ENCODE measurements at regions not wholly inside any gene's neighbourhood (a gene's known extent, or its start where the extent isn't known, plus 50 kb on each side); places are given as distances from the start of the nearest gene placed in this dataset.
"Not testable (repeated sequence)": the region's sequence is repeated elsewhere in the genome, so short reads cannot be mapped to it uniquely, and the experiment has no call there.

DNA sequence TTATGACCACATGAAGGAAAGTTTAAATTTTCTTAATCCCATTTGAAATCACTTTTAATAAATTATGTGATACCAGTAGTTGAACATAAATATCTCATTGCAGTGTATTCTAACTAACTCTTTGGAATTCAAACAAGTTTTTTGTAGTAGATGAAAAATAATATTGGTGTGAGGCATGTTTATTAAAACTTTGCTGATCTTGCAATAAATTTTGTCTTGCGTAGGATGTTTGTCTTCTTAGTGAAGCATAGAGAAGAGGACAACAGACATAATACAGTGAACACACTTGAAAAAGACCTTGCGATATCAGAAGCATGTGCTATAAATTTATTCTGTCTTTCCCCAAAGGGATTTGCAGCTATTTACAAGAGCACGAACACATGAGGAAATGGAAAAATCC is 140.7 kb downstream of the HTR1B start:
- no peak for FAIRE-seq

DNA sequence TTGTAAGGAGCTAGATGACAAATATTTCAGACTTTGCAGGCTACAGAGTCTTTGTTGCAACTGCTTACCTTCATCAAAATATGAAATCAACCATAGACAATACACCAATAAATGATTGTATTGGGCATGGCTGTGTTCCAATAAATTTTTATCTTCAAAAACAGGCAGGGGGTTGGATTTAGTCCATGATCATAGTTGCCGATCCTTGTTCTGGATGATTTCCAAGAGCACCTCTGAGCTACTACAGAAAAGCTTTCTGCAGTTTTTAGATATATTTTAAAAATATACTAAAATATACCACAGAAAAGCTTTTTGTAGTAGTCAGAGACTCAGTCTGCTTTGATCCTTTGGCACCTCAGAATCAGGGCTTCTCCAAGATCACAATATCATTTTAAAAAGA is 145.0 kb downstream of the HTR1B start:
- FAIRE-seq = no peak

DNA sequence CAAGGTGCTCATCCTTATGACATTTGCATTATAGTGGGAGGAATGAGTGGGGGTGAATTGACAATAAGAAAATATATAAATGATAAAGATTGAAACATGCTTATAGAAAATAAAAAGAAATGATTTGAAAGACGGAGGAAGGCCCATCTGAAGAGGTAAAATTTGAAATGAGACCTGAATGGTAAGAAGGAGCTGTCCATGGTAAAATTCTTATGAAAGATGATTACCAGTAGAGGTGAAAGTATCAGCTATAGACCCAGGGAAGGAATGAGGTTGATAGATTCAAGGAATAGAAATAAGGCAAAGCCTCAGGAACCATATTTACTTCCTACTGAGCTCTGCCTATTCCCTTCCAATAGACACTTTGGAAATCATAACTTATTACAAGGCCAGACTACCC is 149.7 kb downstream of the HTR1B start:
- no peak for FAIRE-seq

DNA sequence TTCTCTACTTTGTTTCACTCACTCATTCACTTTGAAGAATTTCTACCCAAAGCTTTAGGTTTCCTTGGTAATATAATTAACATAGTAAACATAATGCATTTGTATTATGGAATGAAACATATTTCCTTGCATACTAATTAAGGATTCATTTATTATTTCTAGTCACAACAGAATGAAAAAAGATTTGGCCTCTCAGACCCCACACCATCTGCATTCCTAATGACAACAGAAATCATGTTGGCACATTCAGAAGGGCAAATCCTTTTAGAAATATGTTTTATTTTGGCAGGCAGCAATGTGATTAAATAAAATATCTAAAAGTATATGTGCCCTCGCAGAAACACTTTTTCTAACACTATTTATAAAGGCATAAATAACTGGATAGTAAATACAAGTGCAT is 163.4 kb downstream of the HTR1B start:
- FAIRE-seq = no peak

DNA sequence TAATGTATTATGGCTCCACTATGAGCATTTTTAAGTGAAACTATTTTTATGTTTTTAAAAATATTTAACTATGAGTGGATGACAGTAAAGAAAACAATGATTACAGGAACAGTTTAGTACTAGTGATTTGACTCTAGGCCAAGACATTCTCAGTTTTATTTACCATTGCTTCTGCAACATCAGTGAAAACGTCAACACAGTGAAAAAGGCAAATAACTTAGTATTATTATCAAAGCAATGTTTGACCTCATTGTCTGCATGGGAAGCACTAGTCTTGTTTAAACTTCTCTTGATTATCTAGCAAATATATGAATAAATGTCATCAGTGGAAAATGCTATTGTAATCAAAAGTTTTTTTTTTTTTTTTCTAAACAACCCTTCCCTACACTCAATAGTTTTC is 165.0 kb downstream of the HTR1B start:
- no peak for FAIRE-seq

DNA sequence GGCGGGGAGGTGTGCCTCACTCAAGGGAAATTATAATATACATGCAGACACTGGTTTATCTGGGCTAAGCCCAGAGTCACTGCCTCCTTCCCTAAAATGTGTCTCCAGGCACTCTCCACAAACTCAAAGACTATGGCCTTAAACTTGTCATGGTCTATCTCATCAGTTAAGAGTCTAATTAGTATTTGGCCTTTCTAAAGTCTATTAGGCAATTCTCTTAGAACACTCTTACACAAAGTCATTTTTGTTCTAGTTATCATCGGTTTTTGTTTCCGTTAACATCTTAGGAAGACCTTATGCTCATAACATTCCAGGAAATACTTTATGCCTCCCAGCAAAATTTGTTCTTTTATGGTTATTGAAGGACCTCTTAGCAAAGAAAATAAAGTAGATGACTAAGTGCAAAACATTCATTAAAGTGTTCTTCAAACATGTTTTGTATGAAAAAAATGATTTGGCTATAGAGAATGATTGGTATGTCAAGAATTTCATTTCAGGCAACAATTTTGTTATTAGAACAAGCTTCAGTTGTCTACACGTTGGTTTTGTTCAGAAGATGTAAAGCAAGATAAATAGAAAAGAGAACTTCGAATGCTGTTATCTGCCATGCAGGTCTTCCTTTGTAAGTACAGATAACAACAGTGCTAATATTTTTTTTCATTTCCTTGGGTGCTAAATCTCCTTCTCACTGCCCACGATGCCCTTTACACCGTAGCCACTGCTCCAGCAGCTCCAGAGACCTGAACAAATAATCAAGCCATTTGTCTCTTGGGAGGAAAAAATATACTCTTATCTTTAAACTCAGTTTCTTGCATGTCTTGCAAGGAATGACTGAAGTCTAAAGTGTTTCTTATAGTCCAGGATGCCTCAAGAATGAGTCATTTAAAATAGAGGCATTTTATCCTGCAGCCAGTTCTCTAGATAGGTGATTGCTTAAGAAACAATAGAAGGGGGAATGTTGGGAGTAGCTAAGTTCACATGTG is 170.4 kb downstream of the HTR1B start:
- FAIRE-seq = no peak

DNA sequence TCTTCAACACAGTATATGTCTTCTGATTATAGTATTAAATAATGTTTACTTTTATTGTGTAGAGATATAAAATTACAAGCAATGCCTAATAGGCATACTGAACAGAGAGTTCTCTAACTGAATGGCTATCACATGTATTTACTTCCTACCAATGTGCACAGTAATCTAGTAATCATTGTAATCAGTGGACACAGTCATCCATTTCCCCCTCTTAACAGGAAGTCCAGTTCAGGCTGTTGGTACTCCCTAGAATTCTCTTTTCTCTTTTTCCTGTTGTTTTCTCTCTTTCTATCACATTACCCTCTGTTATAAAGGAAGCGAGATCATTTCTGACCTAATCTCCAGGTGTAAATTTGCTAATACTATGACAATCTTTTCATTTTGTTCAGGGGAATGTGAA is 172.5 kb downstream of the HTR1B start:
- no peak for FAIRE-seq

DNA sequence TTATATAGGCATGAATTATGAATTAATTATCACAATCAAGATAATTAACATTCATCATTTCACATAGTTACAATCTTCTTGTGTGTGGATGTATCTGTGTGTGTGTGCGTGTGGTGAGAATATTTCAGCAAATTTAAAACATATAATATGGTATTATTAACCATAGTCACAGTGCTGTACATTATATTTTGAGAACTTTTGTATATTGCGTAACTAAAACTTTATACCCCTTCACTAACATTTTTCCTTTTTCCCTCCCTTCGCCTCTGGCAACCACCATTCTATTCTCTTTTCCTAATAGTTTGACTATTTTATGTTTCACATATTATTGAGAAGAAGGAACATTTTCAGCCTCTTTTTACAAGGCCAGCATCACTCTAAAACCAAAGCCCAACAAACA is 176.8 kb downstream of the HTR1B start:
- no peak for FAIRE-seq

DNA sequence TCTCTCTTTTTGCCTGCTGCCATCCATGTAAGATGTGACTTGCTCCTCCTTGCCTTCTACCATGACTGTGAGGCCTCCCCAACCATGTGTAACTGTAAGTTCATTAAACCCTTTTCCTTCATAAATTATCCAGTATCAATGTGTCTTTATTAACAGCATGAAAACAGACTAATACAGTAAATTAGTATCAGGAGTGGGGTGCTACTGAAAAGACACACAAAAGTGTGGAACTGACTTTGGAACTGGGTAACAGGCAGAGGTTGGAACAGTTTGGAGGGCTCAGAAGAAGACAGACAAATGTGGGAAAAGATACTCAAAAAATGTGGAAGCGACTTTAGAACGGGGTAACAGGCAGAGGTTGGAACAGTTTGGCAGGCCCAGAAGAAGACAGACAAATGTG is 189.4 kb downstream of the HTR1B start:
- FAIRE-seq = no peak

DNA sequence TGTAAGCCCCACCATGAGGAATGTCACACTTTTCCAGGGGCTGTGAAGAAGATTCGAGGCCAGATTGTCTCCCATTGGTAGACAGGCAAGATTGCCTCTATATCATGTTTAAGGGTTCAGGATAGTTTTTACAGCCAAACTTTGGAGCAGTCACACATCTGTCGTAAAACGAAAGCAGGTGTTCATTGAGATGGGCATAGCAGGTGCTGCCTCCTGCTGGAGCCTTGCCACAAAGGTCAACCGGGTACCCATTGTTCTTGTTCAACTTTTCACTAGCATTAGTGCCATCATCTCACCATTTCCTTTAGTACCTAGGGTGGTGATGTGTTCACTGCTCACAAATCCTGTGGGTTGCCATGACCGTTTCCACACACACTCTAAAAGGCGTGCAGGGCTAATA is 198.3 kb downstream of the HTR1B start:
- FAIRE-seq = no peak

DNA sequence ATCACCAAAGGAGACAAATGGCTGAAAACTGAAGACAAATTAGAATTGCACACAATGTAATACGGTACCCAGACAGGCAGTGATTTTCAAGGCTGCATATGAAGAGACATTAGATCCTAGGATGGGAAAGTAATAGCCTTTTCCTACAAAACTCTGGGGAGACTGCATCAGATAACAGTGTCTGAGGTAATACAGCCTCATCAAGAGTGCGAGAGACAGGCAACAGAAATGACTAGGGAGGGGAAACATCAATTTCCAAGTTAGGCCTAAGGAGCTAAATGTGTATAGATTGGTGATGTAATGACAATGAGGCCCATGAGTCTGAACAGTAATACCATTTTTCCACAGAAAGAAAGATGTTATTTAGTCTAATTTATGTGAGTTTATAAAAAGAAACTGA is 200.3 kb downstream of the HTR1B start:
- FAIRE-seq = no peak

DNA sequence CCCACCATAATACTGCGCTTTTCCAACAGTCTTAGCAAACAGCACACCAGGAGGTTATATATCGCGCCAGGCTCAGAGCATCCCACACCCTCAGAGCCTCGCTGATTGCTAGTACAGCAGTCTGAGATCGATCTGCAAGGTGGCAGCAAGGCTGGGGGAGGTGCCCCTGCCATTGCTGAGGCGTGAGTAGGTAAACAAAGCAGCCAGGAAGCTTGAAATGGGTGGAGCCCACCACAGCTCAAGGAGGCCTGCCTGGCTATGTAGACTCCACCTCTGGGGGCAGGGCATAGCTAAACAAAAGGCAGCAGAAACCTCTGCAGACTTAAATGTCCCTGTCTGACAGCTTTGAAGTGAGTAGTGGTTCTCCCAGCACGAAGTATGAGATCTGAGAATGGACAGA is 211.5 kb downstream of the HTR1B start:
- not testable (repeated sequence) for FAIRE-seq

DNA sequence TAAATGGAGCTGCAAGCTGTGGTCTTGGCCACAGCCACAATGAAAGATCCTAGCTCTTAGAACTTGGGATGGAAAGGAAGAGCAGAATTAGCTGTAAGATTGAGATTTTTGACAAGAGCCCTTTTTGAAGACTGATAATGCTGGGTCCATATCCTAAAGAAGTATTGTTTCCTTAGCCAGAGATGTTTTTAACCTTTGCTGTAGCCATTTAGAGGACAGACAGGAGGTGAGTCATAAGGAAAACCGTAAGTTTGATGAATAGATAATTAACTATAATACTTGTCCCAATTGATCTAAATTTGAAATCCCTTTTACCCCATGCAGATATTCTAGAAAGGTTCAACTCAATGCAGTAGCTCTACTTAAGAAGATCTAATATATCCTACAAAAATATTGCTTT is 213.7 kb downstream of the HTR1B start:
- FAIRE-seq = no peak

DNA sequence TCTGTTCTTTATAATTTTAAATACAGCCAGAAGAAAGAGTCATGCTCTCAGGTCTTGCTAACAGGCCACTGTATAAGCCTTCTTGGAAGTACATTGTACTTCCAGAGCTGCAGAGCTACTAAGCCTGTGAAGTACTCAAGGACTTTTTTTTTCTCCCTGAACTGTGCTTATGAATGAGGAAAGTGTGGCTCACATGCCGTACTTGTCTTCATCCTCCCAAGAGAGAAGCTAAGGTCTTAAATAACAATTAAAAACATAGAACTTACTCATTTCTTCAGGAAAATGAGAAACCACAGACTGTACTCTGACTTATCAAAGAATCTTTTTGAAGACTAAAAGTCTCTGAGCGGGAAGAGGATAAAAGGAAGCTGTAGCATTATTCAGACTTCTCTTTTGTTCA is 218.3 kb downstream of the HTR1B start:
- no peak for FAIRE-seq

DNA sequence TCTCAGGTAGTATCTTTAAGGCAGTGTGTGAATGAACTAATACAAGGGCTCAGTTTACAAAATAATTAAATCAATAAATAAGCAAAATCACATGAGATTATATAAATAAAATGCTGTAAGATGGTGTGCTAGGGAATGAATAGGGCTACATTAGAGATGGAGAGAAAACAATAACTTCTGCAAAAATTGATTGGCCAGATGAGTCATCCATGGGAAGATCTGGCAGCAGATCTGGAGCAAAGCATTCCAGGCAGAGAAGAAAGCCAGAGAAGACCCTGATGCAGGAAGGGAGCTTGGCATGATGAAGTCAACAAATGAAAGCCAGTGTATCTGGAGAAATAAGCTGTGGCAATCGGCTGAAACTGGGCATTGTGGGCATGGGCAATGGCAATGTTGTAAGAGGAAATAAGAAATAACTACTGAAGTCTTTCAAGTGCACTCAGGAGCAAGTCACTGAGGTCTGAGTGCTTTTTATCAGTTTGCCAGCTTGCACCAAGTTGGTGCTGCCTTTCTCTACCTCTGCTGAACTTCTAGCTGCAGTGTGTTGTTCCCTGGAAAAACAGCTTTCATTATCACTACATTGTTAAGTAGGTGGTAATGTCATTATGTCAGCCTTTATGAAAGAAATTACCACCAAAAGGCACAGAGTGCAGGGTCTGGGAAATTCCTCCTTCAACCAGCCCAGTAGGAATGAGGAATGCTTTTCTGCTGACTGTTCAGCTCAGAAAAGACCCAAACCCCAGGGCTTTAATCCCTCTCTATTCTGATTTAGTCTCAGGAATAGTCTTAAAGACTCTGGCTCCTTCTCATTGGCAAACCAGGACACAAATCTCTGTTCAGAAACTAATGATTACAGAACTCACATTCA is 231.6 kb downstream of the HTR1B start:
- no peak for FAIRE-seq

DNA sequence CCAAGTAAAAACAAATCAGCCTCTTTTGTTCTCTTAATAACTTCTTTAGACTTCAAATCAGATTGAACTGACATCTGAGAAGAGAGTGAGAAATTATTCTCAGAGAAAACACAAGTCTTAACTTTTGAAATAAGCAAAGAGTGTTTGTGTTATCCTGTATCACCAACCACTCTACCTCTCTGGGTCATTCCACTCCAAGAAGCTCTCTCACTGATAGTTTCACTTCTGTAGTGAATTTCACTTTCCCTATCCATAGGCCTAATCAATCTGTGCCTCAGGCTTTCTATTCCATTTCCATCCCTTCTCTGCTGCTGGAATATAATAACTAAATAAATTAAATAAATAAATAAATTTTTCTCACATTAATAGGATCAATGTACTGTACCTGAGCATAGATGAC is 235.0 kb downstream of the HTR1B start:
- no peak for FAIRE-seq

DNA sequence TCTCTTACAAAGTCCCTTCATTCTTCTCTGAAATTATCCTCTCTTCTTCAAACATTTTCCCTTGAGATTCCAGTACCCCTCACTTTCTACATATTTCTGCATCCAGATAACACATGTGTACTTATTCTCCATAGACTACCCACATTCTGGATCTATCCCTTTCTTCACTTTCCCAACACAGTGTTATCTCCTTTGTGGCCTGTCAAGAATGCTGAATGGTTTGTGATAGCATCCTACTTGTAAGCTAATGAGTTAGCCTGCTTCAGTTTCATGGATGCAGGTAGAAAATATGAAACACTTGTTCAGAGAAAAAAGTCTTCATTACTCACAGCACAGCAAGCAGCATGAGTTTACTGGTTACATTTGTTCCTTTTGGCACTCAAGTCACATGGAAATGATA is 245.4 kb downstream of the HTR1B start:
- no peak for FAIRE-seq

DNA sequence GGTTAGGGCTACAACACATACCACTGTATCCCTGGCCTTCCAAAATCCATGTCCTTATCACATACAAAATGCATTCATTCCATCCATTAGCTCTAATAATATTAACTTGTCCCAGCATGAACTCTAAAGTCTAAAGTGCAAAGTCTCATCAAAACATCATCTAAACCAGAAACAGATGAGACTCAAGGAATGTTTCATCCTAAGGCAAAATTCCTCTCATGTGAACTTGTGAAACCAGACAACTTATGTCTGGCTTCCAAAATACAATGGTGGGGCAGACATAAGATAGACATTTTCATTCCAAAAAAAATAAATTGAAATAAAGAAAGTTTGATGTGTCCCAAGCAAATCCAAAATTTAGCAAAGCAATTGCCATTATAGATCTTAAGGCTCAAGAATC is 257.4 kb downstream of the HTR1B start:
- no peak for FAIRE-seq

DNA sequence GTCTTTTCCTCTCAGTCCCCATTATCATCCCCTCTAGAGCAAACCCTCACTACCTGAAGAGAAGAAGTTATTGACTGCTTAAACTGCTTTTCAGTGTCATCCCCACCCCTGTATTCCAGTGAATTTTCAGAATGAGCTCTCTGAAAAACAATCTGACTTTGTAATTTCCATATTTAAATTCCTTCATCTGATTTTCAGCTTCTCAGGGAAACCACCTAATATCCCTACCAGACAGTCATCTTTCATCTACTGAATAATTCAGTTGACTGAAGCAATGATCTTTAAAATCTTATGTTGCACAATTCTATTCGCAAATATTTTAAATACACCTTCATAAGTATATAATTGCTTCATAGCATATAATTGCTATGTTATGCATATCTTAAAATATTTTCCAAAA is 258.7 kb downstream of the HTR1B start:
- FAIRE-seq = no peak

DNA sequence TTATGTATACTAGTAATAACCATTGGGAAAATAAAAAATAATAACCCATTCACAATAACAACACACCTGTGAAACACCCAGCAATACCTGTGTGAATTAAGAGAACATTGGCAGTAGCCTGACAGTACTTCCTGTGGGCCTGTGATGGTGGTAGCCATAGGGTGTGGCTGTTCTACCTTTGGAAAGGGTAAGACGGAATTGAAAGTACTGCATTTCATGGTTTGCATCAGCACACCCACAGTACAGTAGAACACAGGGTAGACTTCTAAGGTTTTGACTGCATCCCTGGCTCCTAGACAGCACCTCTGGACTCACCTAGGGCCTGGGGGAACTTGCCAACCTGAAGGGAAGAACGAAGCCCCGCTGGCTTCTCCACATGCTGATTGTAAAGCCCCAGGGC is 279.8 kb downstream of the HTR1B start:
- FAIRE-seq = no peak

DNA sequence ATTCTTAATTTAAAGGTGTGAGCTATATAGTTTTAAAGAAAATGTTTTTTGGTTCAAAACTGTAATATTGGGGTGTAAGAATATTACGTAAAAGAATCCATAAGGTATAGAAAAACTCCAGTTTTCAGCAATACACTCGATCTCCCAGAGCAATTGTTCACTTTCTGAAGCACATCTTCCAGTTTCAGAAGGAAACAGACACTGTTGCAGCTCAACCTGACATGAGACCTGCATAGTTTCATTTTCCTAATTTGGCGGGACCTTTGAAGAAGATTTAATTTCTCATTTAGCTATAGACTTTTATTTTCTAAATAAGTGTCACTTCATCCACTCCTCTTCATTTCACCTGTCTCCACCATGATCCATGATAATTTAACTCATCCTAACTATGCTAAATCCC is 281.5 kb downstream of the HTR1B start:
- FAIRE-seq = no peak

DNA sequence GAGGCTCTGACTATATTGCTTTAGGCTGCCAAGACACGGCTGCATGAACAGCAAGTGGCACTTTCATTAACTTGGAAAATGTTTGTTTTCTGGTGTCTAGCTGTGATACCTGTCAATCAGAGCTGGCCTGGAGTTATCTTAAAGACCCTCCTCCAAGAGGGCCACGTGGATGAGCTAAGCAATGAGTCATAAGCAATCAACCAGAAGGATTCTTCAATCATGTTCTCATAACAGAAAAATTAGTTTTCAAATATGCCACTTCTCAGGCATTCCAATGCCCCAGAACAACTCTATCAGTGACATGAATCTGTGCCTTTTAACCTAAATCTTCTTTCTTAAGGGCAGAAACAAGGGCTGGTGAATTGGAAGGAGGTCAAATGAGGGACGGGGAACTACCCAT is 283.0 kb downstream of the HTR1B start:
- FAIRE-seq = no peak

DNA sequence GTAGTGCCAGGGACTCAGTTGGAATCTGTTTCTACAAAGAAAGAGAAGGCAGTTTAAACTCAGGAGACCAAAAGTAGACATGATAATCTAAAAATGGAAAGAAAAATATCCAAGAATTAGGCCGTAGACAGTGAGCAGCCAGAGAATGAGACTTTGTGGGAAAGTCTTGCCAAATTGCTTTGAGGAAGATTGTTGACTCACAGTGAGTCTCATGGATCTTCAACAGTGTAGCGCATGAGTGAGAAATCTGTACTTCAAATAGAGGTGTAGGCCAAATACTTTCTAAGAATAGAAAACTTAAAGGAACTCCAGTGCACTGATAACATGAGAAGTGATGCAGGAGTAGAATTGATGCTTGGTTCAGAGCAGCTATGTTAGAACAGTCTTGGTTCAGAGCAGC is 284.5 kb downstream of the HTR1B start:
- no peak for FAIRE-seq

DNA sequence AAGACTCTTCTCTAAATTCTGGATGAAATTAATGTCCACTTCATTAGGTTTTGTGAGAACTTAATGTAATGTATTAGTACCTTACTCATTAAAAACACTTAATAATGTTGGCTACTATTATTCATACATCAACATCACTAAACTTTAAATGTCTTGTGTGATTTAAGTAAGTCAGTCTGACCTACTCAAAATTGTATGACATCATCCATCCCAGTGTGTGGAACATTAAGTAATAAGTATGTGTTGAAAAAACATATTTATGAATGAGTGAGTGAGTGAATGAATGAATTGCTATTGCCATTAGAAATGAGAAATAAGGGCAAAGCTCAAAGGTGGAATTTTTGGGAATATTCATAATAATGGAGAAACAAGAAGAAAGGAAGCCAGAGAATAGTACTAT is 285.8 kb downstream of the HTR1B start:
- no peak for FAIRE-seq
